GM18858 (cell line): ENCODE measurements at regions not wholly inside any gene's neighbourhood (a gene's known extent, or its start where the extent isn't known, plus 50 kb on each side); places are given as distances from the start of the nearest gene placed in this dataset.

Experiments used
- ATAC-seq: cut with Tn5 transposase; IDR thresholded peaks from one replicate; pipeline ENCODE4 v1.9.1; 2021; ENCODE audit not compliant: unreplicated experiment

GRCh38 chr16:82567175-82567574 lies 59.6 kb upstream of the CDH13 start:
- no peak for ATAC-seq

- no peak for ATAC-seq
These were observed 63.4 kb upstream of the CDH13 start for GRCh38 chr16:82563401-82563800.

- no peak for ATAC-seq
These were observed 64.5 kb upstream of the CDH13 start for GRCh38 chr16:82562183-82562683.

GRCh38 chr16:82560805-82561325 lies 65.9 kb upstream of the CDH13 start:
- ATAC-seq = no peak

- ATAC-seq = no peak
These were observed 82.2 kb upstream of the CDH13 start for GRCh38 chr16:82544378-82545160.

- no peak for ATAC-seq
These were observed 84.1 kb upstream of the CDH13 start for GRCh38 chr16:82542714-82543113.

- ATAC-seq = no peak
These were observed 85.7 kb upstream of the CDH13 start for GRCh38 chr16:82541103-82541502.

GRCh38 chr16:82535764-82536163 lies 91.0 kb upstream of the CDH13 start:
- no peak for ATAC-seq

GRCh38 chr16:82535262-82535661 lies 91.5 kb upstream of the CDH13 start:
- no peak for ATAC-seq

GRCh38 chr16:82533189-82533588 lies 93.6 kb upstream of the CDH13 start:
- ATAC-seq = no peak

GRCh38 chr16:82530883-82531282 lies 95.9 kb upstream of the CDH13 start:
- ATAC-seq = no peak

GRCh38 chr16:82527101-82527500 lies 99.7 kb upstream of the CDH13 start:
- ATAC-seq = no peak

- ATAC-seq = no peak
These were observed 101.8 kb upstream of the CDH13 start for GRCh38 chr16:82524976-82525375.

GRCh38 chr16:82523815-82524214 lies 103.0 kb upstream of the CDH13 start:
- no peak for ATAC-seq

GRCh38 chr16:82522026-82522425 lies 104.7 kb upstream of the CDH13 start:
- ATAC-seq = no peak

- no peak for ATAC-seq
These were observed 108.0 kb upstream of the CDH13 start for GRCh38 chr16:82518811-82519210.

GRCh38 chr16:82514262-82514661 lies 112.5 kb upstream of the CDH13 start:
- no peak for ATAC-seq

GRCh38 chr16:82510789-82511305 lies 115.9 kb upstream of the CDH13 start:
- no peak for ATAC-seq

GRCh38 chr16:82509691-82510430 lies 116.9 kb upstream of the CDH13 start:
- no peak for ATAC-seq

- ATAC-seq = no peak
These were observed 119.8 kb upstream of the CDH13 start for GRCh38 chr16:82506692-82507670.

GRCh38 chr16:82504836-82505235 lies 121.9 kb upstream of the CDH13 start:
- no peak for ATAC-seq
